HCT116 (cell line): ENCODE measurements at regions not wholly inside any gene's neighbourhood (a gene's known extent, or its start where the extent isn't known, plus 50 kb on each side); places are given as distances from the start of the nearest gene placed in this dataset.

Experiments used
- ATAC-seq: fragments of 200-7000 bp; cut with Tn5 transposase; 2 replicates; pipeline ENCODE4 v1.9.1; 2020; ENCODE audit warnings: mild to moderate bottlenecking, moderate library complexity
- BruUV-seq: library from RNA; stranded (reverse); fragments of 400-500 nt; replicated peaks from 2 replicates; lab custom pipeline; 2021; lab: Mats Ljungman, UMichigan
- CTCF ChIA-PET: fragments of 300-600 bp; sonication (Branson Sonifier 250); formaldehyde crosslinking; loops from one replicate; lab custom pipeline; 2021; ENCODE audit warnings: antibody characterized with exemption; lab: Charles Lee
- POLR2A ChIA-PET: fragments of 300-600, 350-600 bp; sonication (Branson Sonifier 250); formaldehyde crosslinking; loops from one replicate; lab custom pipeline; 2021; ENCODE audit warnings: antibody characterized with exemption; lab: Charles Lee
- RAD21 ChIA-PET, 2 experiments: fragments of 300-600 bp; sonication (Branson Sonifier 250); formaldehyde crosslinking; loops; one replicate each; lab custom pipeline; 2023; ENCODE audit warnings: low total read pairs in 2 of 2; ENCODE audit not compliant: uncharacterized antibody in 2 of 2, unreplicated experiment in 2 of 2, low non-redundant PET in 1 of 2; lab: Charles Lee
- DNase-seq: peaks from one replicate; pipeline ENCODE4 v3.0.0-alpha.2; 2010; ENCODE audit warnings: low read depth, low spot score
- H2AFZ ChIP-seq: fragments of 200-600 bp; shearing (Covaris generic), sonication (generic); 2 replicates; pipeline ENCODE4 v1.6.1; 2017; ENCODE audit warnings: low read depth, mixed run types, mixed read lengths, antibody characterized with exemption, low read length; ENCODE audit not compliant: poor library complexity, severe bottlenecking
- H3K27ac ChIP-seq: 2 replicates; pipeline ENCODE4 v1.5.1; 2012; ENCODE audit warnings: low read depth, low read length
- H3K27me3 ChIP-seq: fragments of 200-600 bp; sonication (generic); 2 replicates; pipeline ENCODE4 v1.6.1; 2016; ENCODE audit warnings: mixed run types, low read length, mixed read lengths; ENCODE audit not compliant: insufficient read depth
- H3K36me3 ChIP-seq, 2 experiments: fragments of 200-500 bp in 1 of 2; fragments of 200-600 bp in 1 of 2; sonication (Bioruptor generic) in 1 of 2; sonication (generic) in 1 of 2; 2 replicates each; pipeline versions ENCODE4 v1.5.1 to v1.6.1; 2014 to 2016; ENCODE audit warnings: low read length in 2 of 2, inconsistent platforms in 1 of 2, mixed read lengths in 1 of 2, mixed run types in 1 of 2; ENCODE audit not compliant: insufficient read depth in 2 of 2, control insufficient read depth in 1 of 2
- H3K4me1 ChIP-seq, 2 experiments: fragments of 200-600 bp in 1 of 2; sonication (generic) in 1 of 2; 2 replicates each; pipeline versions ENCODE4 v1.5.1 to v1.6.1; 2012 to 2017; ENCODE audit warnings: low read length in 2 of 2, inconsistent platforms in 1 of 2, mild to moderate bottlenecking in 1 of 2, mixed read lengths in 1 of 2, mixed run types in 1 of 2, moderate library complexity in 1 of 2; ENCODE audit not compliant: insufficient read depth in 2 of 2, control insufficient read depth in 1 of 2
- H3K4me2 ChIP-seq: fragments of 200-600 bp; sonication (generic); 2 replicates; pipeline ENCODE4 v1.6.1; 2017; ENCODE audit warnings: mixed run types, low read length, mixed read lengths
- H3K4me3 ChIP-seq, 2 experiments: fragments of 200-600 bp in 1 of 2; sonication (generic) in 1 of 2; replicated peaks in 1 of 2; 2 replicates each; pipeline ENCODE4 v1.5.1; 2011 to 2016; ENCODE audit warnings: low read length in 2 of 2, control low read depth in 1 of 2, low read depth in 1 of 2, mild to moderate bottlenecking in 1 of 2, mixed read lengths in 1 of 2, mixed run types in 1 of 2
- H3K79me2 ChIP-seq: fragments of 200-600 bp; sonication (generic); 2 replicates; pipeline ENCODE4 v1.6.1; 2017; ENCODE audit warnings: mild to moderate bottlenecking, mixed run types, low read length, moderate library complexity, mixed read lengths; ENCODE audit not compliant: insufficient read depth
- H3K9ac ChIP-seq: fragments of 200-600 bp; sonication (generic); 2 replicates; pipeline ENCODE4 v1.6.1; 2016; ENCODE audit warnings: low read length, mixed read lengths
- H3K9me2 ChIP-seq: fragments of 200-600 bp; sonication (generic), shearing (Covaris generic); 2 replicates; pipeline ENCODE4 v1.6.1; 2017; ENCODE audit warnings: mixed run types, mild to moderate bottlenecking, moderate library complexity; ENCODE audit not compliant: insufficient read depth
- H3K9me3 ChIP-seq, 2 experiments: fragments of 200-500 bp in 1 of 2; fragments of 200-600 bp in 1 of 2; sonication (Bioruptor generic) in 1 of 2; sonication (generic) in 1 of 2; 2 replicates each; pipeline ENCODE4 v1.6.1; 2014 to 2017; ENCODE audit warnings: low read length in 2 of 2, mixed read lengths in 2 of 2, inconsistent platforms in 1 of 2, low read depth in 1 of 2, mild to moderate bottlenecking in 1 of 2, mixed run types in 1 of 2, moderate library complexity in 1 of 2; ENCODE audit not compliant: control insufficient read depth in 1 of 2, insufficient read depth in 1 of 2
- H4K20me1 ChIP-seq: fragments of 200-600 bp; sonication (generic), shearing (Covaris generic); 2 replicates; pipeline ENCODE4 v1.6.1; 2017; ENCODE audit warnings: mixed run types, mild to moderate bottlenecking, moderate library complexity; ENCODE audit not compliant: insufficient read depth
- CBX3 ChIP-seq: IDR thresholded peaks from 2 replicates; pipeline ENCODE4 v1.6.1; 2012; ENCODE audit warnings: low read depth
- ELF1 ChIP-seq: IDR thresholded peaks from 2 replicates; pipeline ENCODE4 v1.6.1; 2012; ENCODE audit warnings: low read depth, borderline replicate concordance
- EZH2phosphoT487 ChIP-seq: fragments of 200-600 bp; IDR thresholded peaks from 2 replicates; pipeline ENCODE4 v1.6.1; 2018; ENCODE audit warnings: antibody characterized with exemption, borderline replicate concordance
- FOSL1 ChIP-seq: IDR thresholded peaks from 2 replicates; pipeline ENCODE4 v1.6.1; 2012; ENCODE audit warnings: low read depth
- JUND ChIP-seq: IDR thresholded peaks from 2 replicates; pipeline ENCODE4 v1.6.1; 2012
- POLR2A ChIP-seq: IDR thresholded peaks from 2 replicates; pipeline ENCODE4 v1.7.0; 2011; ENCODE audit warnings: borderline replicate concordance; ENCODE audit not compliant: insufficient read depth, insufficient read length; ENCODE audit errors: extremely low read depth
- REST ChIP-seq: IDR thresholded peaks from 2 replicates; pipeline ENCODE4 v1.6.1; 2012; ENCODE audit warnings: low read depth
- SIN3A ChIP-seq: IDR thresholded peaks from 2 replicates; pipeline ENCODE4 v1.6.1; 2012; ENCODE audit warnings: low read depth
- SP1 ChIP-seq: IDR thresholded peaks from 2 replicates; pipeline ENCODE4 v1.6.1; 2012; ENCODE audit warnings: low read depth
- SRF ChIP-seq: IDR thresholded peaks from 2 replicates; pipeline ENCODE4 v1.6.1; 2012; ENCODE audit warnings: low read depth
- TCF7L2 ChIP-seq: IDR thresholded peaks from 2 replicates; pipeline ENCODE4 v1.7.0; 2011; ENCODE audit warnings: borderline replicate concordance, inconsistent platforms; ENCODE audit not compliant: insufficient read depth, insufficient read length; ENCODE audit errors: extremely low read depth
- YY1 ChIP-seq: IDR thresholded peaks from 2 replicates; pipeline ENCODE4 v1.6.1; 2011; ENCODE audit warnings: low read length, low read depth, moderate library complexity, mild to moderate bottlenecking; ENCODE audit not compliant: insufficient replicate concordance; ENCODE audit errors: extremely low read depth
- ZFX ChIP-seq: fragments of 450-650 bp; IDR thresholded peaks from 2 replicates; pipeline ENCODE4 v1.6.1; 2017
- ZNF274 ChIP-seq: fragments of 200-500 bp; sonication (Bioruptor generic); IDR thresholded peaks from 2 replicates; pipeline ENCODE4 v1.6.1; 2014; ENCODE audit warnings: mild to moderate bottlenecking, low read depth, low read length, inconsistent platforms
- intact Hi-C: fragments of 100-400 bp; cut with micrococcal nuclease; formaldehyde crosslinking; loops from 2 replicates; pipeline ENCODE4 v1.10.0; 2022
- TF ChIP-seq, protein P1 (sequence below): IDR thresholded peaks from 2 replicates; pipeline ENCODE4 v1.6.1; 2012

- Histone ChIP-seq H3K27me3 (no peaks in the 10 kb centered on the region), H4K20me1 (no peaks in the 10 kb centered on the region), H3K9me2 (no peaks in the 10 kb centered on the region), H2AFZ (no peak overlapping the region), H3K4me3 (no peak overlapping the region), H3K4me1 (no peaks in the 10 kb centered on the region), H3K79me2 (no peaks in the 10 kb centered on the region), H3K9ac (no peak overlapping the region), H3K4me2 (no peak overlapping the region), H3K9me3 (peaks cover 0 to 35% of the 10 kb centered on the region in 2 experiments; a peak in 2 of 4 replicates), H3K36me3 (no peaks in the 10 kb centered on the region), H3K27ac (no peak overlapping the region)
- intact Hi-C loops, result no loop called here
- DNase-seq, result no peak
- no TSS peak for BruUV-seq
- TF ChIP-seq SP1, result no peak
- no peak for TF ChIP-seq ELF1
- no peak for TF ChIP-seq EZH2phosphoT487
- no peak for TF ChIP-seq SRF
- TF ChIP-seq FOSL1, result no peak
- no peak for TF ChIP-seq SIN3A
- no peak for TF ChIP-seq JUND
- no peak for TF ChIP-seq ZNF274
- TF ChIP-seq POLR2A, result no peak
- no peak for TF ChIP-seq ZFX
- no peak for TF ChIP-seq TCF7L2
- TF ChIP-seq REST, result no peak
- TF ChIP-seq CBX3, result no peak
- TF ChIP-seq, protein P1, sequence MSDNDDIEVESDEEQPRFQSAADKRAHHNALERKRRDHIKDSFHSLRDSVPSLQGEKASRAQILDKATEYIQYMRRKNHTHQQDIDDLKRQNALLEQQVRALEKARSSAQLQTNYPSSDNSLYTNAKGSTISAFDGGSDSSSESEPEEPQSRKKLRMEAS, result no peak
- TF ChIP-seq YY1, result no peak
- RAD21 ChIA-PET, result no interaction called here
- POLR2A ChIA-PET, result no interaction called here
- no peak for ATAC-seq
- CTCF ChIA-PET, result no interaction called here
Observed at GRCh38 chr19:30900051-30900450, 449.2 kb downstream of the TSHZ3 start.
